Tibial nerve (tissue), 4 donors: ENCODE measurements at regions not wholly inside any gene's neighbourhood (a gene's known extent, or its start where the extent isn't known, plus 50 kb on each side); places are given as distances from the start of the nearest gene placed in this dataset.

Experiments used
- EP300 ChIP-seq, 2 donors: sonication (generic); formaldehyde crosslinking; IDR thresholded peaks; one replicate each; pipeline ENCODE4 v1.6.1; 2017; ENCODE audit warnings: antibody characterized with exemption in 2 of 2, mild to moderate bottlenecking in 1 of 2
- POLR2A ChIP-seq, 2 donors: fragments of 450-650 bp; IDR thresholded peaks; one replicate each; pipeline ENCODE4 v1.6.1; 2017; ENCODE audit warnings: antibody characterized with exemption in 2 of 2, mild to moderate bottlenecking in 2 of 2, moderate library complexity in 2 of 2
- TF ChIP-seq, protein P1 (sequence below), 5 experiments: fragments of 200-600 bp in 3 of 5; fragments of 450-650 bp in 2 of 5; sonication (generic) in 3 of 5; IDR thresholded peaks; one replicate each; pipeline ENCODE4 v1.5.1; 2016 to 2019; ENCODE audit warnings: antibody characterized with exemption in 5 of 5, mild to moderate bottlenecking in 3 of 5, moderate library complexity in 2 of 5

DNA sequence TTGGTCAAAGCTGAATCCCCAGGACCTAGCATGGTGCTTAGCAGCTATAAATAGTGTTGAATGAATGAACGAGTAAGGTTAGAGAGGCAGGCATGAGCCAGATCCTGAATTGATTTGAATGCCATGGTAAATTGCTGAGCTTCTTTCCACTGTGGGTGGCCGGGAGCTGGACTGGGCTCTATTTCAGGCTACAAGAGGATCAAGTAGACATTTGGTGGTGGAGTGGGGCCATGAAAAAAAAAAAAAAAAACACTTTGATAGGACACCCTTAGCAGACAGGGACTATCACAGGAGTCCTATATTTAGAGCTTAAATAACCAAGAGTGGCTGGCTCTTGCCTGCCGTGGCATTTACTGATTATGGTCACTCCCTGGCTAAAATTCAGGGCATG is 77.6 kb downstream of the MIAT start:
- TF ChIP-seq, protein P1, sequence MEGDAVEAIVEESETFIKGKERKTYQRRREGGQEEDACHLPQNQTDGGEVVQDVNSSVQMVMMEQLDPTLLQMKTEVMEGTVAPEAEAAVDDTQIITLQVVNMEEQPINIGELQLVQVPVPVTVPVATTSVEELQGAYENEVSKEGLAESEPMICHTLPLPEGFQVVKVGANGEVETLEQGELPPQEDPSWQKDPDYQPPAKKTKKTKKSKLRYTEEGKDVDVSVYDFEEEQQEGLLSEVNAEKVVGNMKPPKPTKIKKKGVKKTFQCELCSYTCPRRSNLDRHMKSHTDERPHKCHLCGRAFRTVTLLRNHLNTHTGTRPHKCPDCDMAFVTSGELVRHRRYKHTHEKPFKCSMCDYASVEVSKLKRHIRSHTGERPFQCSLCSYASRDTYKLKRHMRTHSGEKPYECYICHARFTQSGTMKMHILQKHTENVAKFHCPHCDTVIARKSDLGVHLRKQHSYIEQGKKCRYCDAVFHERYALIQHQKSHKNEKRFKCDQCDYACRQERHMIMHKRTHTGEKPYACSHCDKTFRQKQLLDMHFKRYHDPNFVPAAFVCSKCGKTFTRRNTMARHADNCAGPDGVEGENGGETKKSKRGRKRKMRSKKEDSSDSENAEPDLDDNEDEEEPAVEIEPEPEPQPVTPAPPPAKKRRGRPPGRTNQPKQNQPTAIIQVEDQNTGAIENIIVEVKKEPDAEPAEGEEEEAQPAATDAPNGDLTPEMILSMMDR (IDR thresholded peaks at IDR 0.05), result no peak
- TF ChIP-seq EP300 (IDR thresholded peaks at IDR 0.05) (no peak), POLR2A (IDR thresholded peaks at IDR 0.05) (no peak)
